ENCODE measurements at regions not wholly inside any gene's neighbourhood (a gene's known extent, or its start where the extent isn't known, plus 50 kb on each side); places are given as distances from the start of the nearest gene placed in this dataset.

DNA sequence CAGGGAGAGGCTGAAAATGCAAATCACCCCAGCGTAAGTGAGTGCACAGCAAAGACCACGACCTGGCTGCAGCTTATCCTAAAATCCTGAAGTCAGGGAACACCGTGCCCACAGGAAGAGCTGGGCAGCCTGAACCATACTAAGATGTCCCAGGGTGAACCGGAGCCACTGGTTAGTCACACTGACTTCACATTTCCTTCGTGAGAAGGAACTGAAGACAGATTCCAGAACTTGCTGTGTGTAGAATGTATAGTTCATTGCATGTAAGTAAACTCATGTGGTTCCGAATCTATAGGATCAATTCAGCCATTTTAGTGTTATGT lies 84.6 kb upstream of the NDUFV2 start:
- FAIRE-seq: no peak
- H3K9me3 ChIP-seq (ENCODE audit: control insufficient read depth, low read depth, low read length): no peaks in the 10 kb centered on the region
- H3K9me1 ChIP-seq (ENCODE audit: control insufficient read depth, extremely low read depth, insufficient read depth, low read length): no peaks in the 10 kb centered on the region
- peak overlapping the region; percentile 96 for H3K4me2 ChIP-seq (ENCODE audit: control insufficient read depth, extremely low read depth, insufficient read depth, low read depth, low read length)
- H3K27ac ChIP-seq (ENCODE audit: control insufficient read depth, insufficient read depth, low read length): peak overlapping the region; percentile 89
- H2AFZ ChIP-seq (ENCODE audit: control insufficient read depth, low read length): peak overlapping the region; percentile 80
- TF ChIP-seq, protein P1, sequence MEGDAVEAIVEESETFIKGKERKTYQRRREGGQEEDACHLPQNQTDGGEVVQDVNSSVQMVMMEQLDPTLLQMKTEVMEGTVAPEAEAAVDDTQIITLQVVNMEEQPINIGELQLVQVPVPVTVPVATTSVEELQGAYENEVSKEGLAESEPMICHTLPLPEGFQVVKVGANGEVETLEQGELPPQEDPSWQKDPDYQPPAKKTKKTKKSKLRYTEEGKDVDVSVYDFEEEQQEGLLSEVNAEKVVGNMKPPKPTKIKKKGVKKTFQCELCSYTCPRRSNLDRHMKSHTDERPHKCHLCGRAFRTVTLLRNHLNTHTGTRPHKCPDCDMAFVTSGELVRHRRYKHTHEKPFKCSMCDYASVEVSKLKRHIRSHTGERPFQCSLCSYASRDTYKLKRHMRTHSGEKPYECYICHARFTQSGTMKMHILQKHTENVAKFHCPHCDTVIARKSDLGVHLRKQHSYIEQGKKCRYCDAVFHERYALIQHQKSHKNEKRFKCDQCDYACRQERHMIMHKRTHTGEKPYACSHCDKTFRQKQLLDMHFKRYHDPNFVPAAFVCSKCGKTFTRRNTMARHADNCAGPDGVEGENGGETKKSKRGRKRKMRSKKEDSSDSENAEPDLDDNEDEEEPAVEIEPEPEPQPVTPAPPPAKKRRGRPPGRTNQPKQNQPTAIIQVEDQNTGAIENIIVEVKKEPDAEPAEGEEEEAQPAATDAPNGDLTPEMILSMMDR (optimal IDR thresholded peaks at IDR 0.05 in 1 of 3, IDR thresholded peaks at IDR 0.05 in 1 of 3, conservative IDR thresholded peaks at IDR 0.05 in 1 of 3; ENCODE audit: extremely low read depth in 1 of 3, insufficient read depth in 2 of 3, low read length in 3 of 3): no peak
- no peak for TF ChIP-seq EZH2 (IDR thresholded peaks at IDR 0.05; ENCODE audit: low read length)
- H3K79me2 ChIP-seq (ENCODE audit: control insufficient read depth, insufficient read depth, low read length): no peaks in the 10 kb centered on the region
- DNase-seq (ENCODE audit: low read depth, low spot score): peak; percentile 45
- peak overlapping the region; percentile 75 for H3K9ac ChIP-seq (ENCODE audit: control insufficient read depth, extremely low read depth, insufficient read depth, low read length)
- no peaks in the 10 kb centered on the region for H3K27me3 ChIP-seq (ENCODE audit: control insufficient read depth, extremely low read depth, insufficient read depth, low read length)
- peak overlapping the region in 2 of 3 experiments; percentile 48 to 58 for H3K4me3 ChIP-seq (ENCODE audit: control insufficient read depth in 2 of 3, extremely low read depth in 1 of 3, insufficient read depth in 2 of 3, low read depth in 1 of 3, low read length in 3 of 3)
- dilution Hi-C loops (cut with MboI; ENCODE audit: extremely low pct_ligation_motif_present, low sequenced_read_pairs): no loop called here
- H3K4me1 ChIP-seq (ENCODE audit: control insufficient read depth, extremely low read depth, insufficient read depth, low read length): peaks cover 37% of the 10 kb centered on the region
- no peaks in the 10 kb centered on the region for H4K20me1 ChIP-seq (ENCODE audit: control insufficient read depth, extremely low read depth, insufficient read depth, low read length)
- H3K36me3 ChIP-seq (ENCODE audit: control insufficient read depth in 2 of 2, extremely low read depth in 1 of 2, insufficient read depth in 2 of 2, low read length in 2 of 2): no peaks in the 10 kb centered on the region

DNA sequence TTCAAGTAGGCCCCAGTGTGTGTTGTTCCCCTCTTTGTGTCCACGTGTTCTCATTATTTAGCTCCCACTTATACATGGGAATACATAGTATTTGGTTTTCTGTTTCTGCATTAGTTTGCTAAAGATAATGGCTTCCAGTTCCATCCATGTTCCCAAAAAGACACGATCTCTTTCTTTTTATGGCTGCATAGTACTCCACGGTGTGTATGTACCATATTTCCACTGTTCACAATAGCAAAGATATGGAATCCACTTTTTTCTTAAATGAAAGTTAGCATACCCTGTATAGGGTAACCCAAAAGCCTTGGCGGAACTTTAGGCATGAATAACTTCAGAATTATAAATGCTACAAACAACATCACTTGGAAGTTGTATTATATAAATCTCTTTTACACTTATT lies 83.4 kb upstream of the NDUFV2 start:
- dilution Hi-C loops (cut with MboI; ENCODE audit: extremely low pct_ligation_motif_present, low sequenced_read_pairs): no loop called here

More for the DNA sequence above, 83.4 kb upstream of the NDUFV2 start:
- Histone ChIP-seq H3K27me3 (ENCODE audit: control insufficient read depth, extremely low read depth, insufficient read depth, low read length) (no peaks in the 10 kb centered on the region), H2AFZ (ENCODE audit: control insufficient read depth, low read length) (no peak overlapping the region), H4K20me1 (ENCODE audit: control insufficient read depth, extremely low read depth, insufficient read depth, low read length) (no peaks in the 10 kb centered on the region), H3K36me3 (ENCODE audit: control insufficient read depth in 2 of 2, extremely low read depth in 1 of 2, insufficient read depth in 2 of 2, low read length in 2 of 2) (no peaks in the 10 kb centered on the region), H3K9ac (ENCODE audit: control insufficient read depth, extremely low read depth, insufficient read depth, low read length) (no peak overlapping the region), H3K4me1 (ENCODE audit: control insufficient read depth, extremely low read depth, insufficient read depth, low read length) (peaks cover 37% of the 10 kb centered on the region), H3K79me2 (ENCODE audit: control insufficient read depth, insufficient read depth, low read length) (no peaks in the 10 kb centered on the region), H3K4me2 (ENCODE audit: control insufficient read depth, extremely low read depth, insufficient read depth, low read depth, low read length) (no peak overlapping the region), H3K4me3 (ENCODE audit: control insufficient read depth in 2 of 3, extremely low read depth in 1 of 3, insufficient read depth in 2 of 3, low read depth in 1 of 3, low read length in 3 of 3) (no peak overlapping the region), H3K27ac (ENCODE audit: control insufficient read depth, insufficient read depth, low read length) (no peak overlapping the region), H3K9me1 (ENCODE audit: control insufficient read depth, extremely low read depth, insufficient read depth, low read length) (no peaks in the 10 kb centered on the region), H3K9me3 (ENCODE audit: control insufficient read depth, low read depth, low read length) (no peaks in the 10 kb centered on the region)
- no peak for DNase-seq (ENCODE audit: low read depth, low spot score)
- no peak for FAIRE-seq
- TF ChIP-seq, protein P1 (optimal IDR thresholded peaks at IDR 0.05 in 1 of 3, IDR thresholded peaks at IDR 0.05 in 1 of 3, conservative IDR thresholded peaks at IDR 0.05 in 1 of 3; ENCODE audit: extremely low read depth in 1 of 3, insufficient read depth in 2 of 3, low read length in 3 of 3): no peak
